ENCODE measurements at regions not wholly inside any gene's neighbourhood (a gene's known extent, or its start where the extent isn't known, plus 50 kb on each side); places are given as distances from the start of the nearest gene placed in this dataset.
"Not testable (repeated sequence)": the region's sequence is repeated elsewhere in the genome, so short reads cannot be mapped to it uniquely, and the experiment has no call there.

DNA sequence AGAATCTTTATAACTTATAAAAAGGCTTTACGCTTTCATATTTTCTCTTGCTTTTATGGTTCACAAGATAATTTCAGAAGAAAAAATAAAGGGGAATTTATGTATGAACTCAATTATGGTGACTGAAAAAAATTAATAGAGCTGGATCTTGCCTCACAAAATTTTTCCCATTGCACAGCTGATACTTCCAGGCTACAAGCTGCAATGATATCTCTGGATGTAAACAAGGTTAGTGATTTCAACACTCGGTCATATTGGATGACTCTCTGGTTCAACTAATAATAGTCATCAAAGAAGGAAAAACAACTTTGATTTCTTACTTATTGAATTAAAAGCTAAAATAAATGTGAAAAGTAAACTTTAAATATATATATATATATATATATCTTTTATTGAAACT lies 868.0 kb downstream of the FAT4 start:
- no peaks in the 10 kb centered on the region for H3K9me2 ChIP-seq (replicated peaks; ENCODE audit: control insufficient read depth, low read length)
- no peaks in the 10 kb centered on the region for H3K9me3 ChIP-seq (ENCODE audit: control insufficient read depth, insufficient read depth, low read length)

GRCh38 chr4:126183206-126183605 lies 868.5 kb downstream of the FAT4 start:
- TF ChIP-seq EZH2phosphoT487 (IDR thresholded peaks at IDR 0.05; ENCODE audit: borderline replicate concordance, low read length) = no peak
- TF ChIP-seq, protein P1, sequence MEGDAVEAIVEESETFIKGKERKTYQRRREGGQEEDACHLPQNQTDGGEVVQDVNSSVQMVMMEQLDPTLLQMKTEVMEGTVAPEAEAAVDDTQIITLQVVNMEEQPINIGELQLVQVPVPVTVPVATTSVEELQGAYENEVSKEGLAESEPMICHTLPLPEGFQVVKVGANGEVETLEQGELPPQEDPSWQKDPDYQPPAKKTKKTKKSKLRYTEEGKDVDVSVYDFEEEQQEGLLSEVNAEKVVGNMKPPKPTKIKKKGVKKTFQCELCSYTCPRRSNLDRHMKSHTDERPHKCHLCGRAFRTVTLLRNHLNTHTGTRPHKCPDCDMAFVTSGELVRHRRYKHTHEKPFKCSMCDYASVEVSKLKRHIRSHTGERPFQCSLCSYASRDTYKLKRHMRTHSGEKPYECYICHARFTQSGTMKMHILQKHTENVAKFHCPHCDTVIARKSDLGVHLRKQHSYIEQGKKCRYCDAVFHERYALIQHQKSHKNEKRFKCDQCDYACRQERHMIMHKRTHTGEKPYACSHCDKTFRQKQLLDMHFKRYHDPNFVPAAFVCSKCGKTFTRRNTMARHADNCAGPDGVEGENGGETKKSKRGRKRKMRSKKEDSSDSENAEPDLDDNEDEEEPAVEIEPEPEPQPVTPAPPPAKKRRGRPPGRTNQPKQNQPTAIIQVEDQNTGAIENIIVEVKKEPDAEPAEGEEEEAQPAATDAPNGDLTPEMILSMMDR (IDR thresholded peaks at IDR 0.05; ENCODE audit: low read depth, low read length, poor library complexity, severe bottlenecking) = no peak
- H3K4me3 ChIP-seq (ENCODE audit: low read length) = no peak overlapping the region
- H3F3A ChIP-seq (ENCODE audit: control insufficient read depth, insufficient read depth) = no peaks in the 10 kb centered on the region
- no peaks in the 10 kb centered on the region for H3K79me2 ChIP-seq (ENCODE audit: control insufficient read depth, low read length)
- H3K9me2 ChIP-seq (replicated peaks; ENCODE audit: control insufficient read depth, low read length) = no peaks in the 10 kb centered on the region
- no peaks in the 10 kb centered on the region for H3K27me3 ChIP-seq (ENCODE audit: control insufficient read depth, low read length)
- no peaks in the 10 kb centered on the region for H3K36me3 ChIP-seq (ENCODE audit: control insufficient read depth, low read length)
- no peaks in the 10 kb centered on the region for H4K20me1 ChIP-seq (ENCODE audit: control insufficient read depth, insufficient read depth, low read depth, low read length)
- H3K4me1 ChIP-seq (ENCODE audit: control insufficient read depth, low read length) = no peaks in the 10 kb centered on the region
- no peak overlapping the region for H3K27ac ChIP-seq (ENCODE audit: low read depth, low read length)
- no peak overlapping the region for H3K4me2 ChIP-seq (ENCODE audit: low read length)
- H3K9me3 ChIP-seq (ENCODE audit: control insufficient read depth, insufficient read depth, low read length) = no peaks in the 10 kb centered on the region

More for the DNA sequence above, 868.0 kb downstream of the FAT4 start:
- Histone ChIP-seq H3K27ac (ENCODE audit: low read depth, low read length) (no peak overlapping the region), H4K20me1 (ENCODE audit: control insufficient read depth, insufficient read depth, low read depth, low read length) (no peaks in the 10 kb centered on the region), H3K4me2 (ENCODE audit: low read length) (no peak overlapping the region), H3K27me3 (ENCODE audit: control insufficient read depth, low read length) (no peaks in the 10 kb centered on the region), H3K36me3 (ENCODE audit: control insufficient read depth, low read length) (no peaks in the 10 kb centered on the region), H3K79me2 (ENCODE audit: control insufficient read depth, low read length) (no peaks in the 10 kb centered on the region), H3F3A (ENCODE audit: control insufficient read depth, insufficient read depth) (no peaks in the 10 kb centered on the region), H3K4me1 (ENCODE audit: control insufficient read depth, low read length) (no peaks in the 10 kb centered on the region), H3K4me3 (ENCODE audit: low read length) (no peak overlapping the region)
- TF ChIP-seq, protein P1 (IDR thresholded peaks at IDR 0.05; ENCODE audit: low read depth, low read length, poor library complexity, severe bottlenecking) = no peak
- no peak for TF ChIP-seq EZH2phosphoT487 (IDR thresholded peaks at IDR 0.05; ENCODE audit: borderline replicate concordance, low read length)

GRCh38 chr4:126191536-126191935 lies 876.8 kb downstream of the FAT4 start:
- no peaks in the 10 kb centered on the region for H4K20me1 ChIP-seq (ENCODE audit: control insufficient read depth, insufficient read depth, low read depth, low read length)
- no peaks in the 10 kb centered on the region for H3K9me2 ChIP-seq (replicated peaks; ENCODE audit: control insufficient read depth, low read length)
- H3K4me3 ChIP-seq (ENCODE audit: low read length) = no peak overlapping the region
- no peaks in the 10 kb centered on the region for H3F3A ChIP-seq (ENCODE audit: control insufficient read depth, insufficient read depth)
- TF ChIP-seq, protein P1 (IDR thresholded peaks at IDR 0.05; ENCODE audit: low read depth, low read length, poor library complexity, severe bottlenecking) = no peak
- TF ChIP-seq EZH2phosphoT487 (IDR thresholded peaks at IDR 0.05; ENCODE audit: borderline replicate concordance, low read length) = no peak
- H3K27me3 ChIP-seq (ENCODE audit: control insufficient read depth, low read length) = no peaks in the 10 kb centered on the region
- H3K36me3 ChIP-seq (ENCODE audit: control insufficient read depth, low read length) = no peaks in the 10 kb centered on the region
- H3K4me2 ChIP-seq (ENCODE audit: low read length) = no peak overlapping the region
- H3K4me1 ChIP-seq (ENCODE audit: control insufficient read depth, low read length) = no peaks in the 10 kb centered on the region
- no peaks in the 10 kb centered on the region for H3K79me2 ChIP-seq (ENCODE audit: control insufficient read depth, low read length)
- H3K9me3 ChIP-seq (ENCODE audit: control insufficient read depth, insufficient read depth, low read length) = no peaks in the 10 kb centered on the region
- no peak overlapping the region for H3K27ac ChIP-seq (ENCODE audit: low read depth, low read length)

- no peaks in the 10 kb centered on the region for H3K9me2 ChIP-seq (replicated peaks; ENCODE audit: control insufficient read depth, low read length)
- no peak overlapping the region for H3K27ac ChIP-seq (ENCODE audit: low read depth, low read length)
- no peaks in the 10 kb centered on the region for H3K27me3 ChIP-seq (ENCODE audit: control insufficient read depth, low read length)
- no peaks in the 10 kb centered on the region for H3K79me2 ChIP-seq (ENCODE audit: control insufficient read depth, low read length)
- no peaks in the 10 kb centered on the region for H3K4me1 ChIP-seq (ENCODE audit: control insufficient read depth, low read length)
- H3F3A ChIP-seq (ENCODE audit: control insufficient read depth, insufficient read depth) = no peaks in the 10 kb centered on the region
- H3K4me3 ChIP-seq (ENCODE audit: low read length) = no peak overlapping the region
- no peaks in the 10 kb centered on the region for H3K36me3 ChIP-seq (ENCODE audit: control insufficient read depth, low read length)
- H3K4me2 ChIP-seq (ENCODE audit: low read length) = no peak overlapping the region
- H4K20me1 ChIP-seq (ENCODE audit: control insufficient read depth, insufficient read depth, low read depth, low read length) = no peaks in the 10 kb centered on the region
- TF ChIP-seq, protein P1 (IDR thresholded peaks at IDR 0.05; ENCODE audit: low read depth, low read length, poor library complexity, severe bottlenecking) = no peak
- no peak for TF ChIP-seq EZH2phosphoT487 (IDR thresholded peaks at IDR 0.05; ENCODE audit: borderline replicate concordance, low read length)
- no peaks in the 10 kb centered on the region for H3K9me3 ChIP-seq (ENCODE audit: control insufficient read depth, insufficient read depth, low read length)
These were observed 877.8 kb downstream of the FAT4 start for GRCh38 chr4:126192506-126192905.

DNA sequence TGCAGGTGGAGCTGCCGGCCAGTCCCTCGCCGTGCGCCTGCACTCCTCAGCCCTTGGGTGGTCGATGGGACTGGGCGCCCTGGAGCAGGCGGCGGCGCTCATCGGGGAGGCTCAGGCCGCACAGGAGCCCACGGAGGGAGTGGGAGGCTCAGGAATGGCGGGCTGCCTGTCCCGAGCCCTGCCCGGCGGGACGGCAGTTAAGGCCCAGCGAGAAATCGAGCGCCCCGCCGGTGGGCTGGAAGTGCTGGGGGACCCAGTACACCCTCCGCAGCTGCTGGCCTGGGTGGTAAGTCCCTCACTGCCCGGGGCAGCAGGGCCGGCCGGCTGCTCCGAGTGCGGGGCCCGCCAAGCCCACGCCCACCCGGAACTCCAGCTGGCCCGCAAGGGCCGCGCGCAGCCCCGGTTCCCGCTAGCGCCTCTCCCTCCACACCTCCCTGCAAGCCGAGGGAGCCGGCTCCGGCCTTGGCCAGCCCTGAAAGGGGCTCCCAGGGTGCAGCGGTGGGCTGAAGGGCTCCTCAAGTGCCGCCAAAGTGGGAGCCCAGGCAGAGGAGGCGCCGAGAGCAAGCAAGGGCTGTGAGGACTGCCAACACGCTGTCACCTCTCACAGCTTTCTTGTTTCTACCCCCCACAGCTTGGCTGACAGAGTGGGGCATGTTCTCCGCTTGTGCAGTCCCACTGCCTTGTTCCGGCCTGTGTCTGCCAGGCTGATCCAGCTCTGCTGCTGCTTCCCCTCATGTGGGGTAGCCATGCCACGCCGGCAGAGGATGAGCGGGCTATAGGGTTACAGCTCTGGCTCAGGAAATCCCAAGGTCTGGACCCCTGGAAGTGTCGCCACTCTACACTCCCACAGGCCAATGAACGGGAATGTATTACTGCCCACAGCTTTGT lies 886.7 kb downstream of the FAT4 start:
- H3K9me2 ChIP-seq (replicated peaks; ENCODE audit: control insufficient read depth, low read length); H3K79me2 ChIP-seq (ENCODE audit: control insufficient read depth, low read length); H3K4me1 ChIP-seq (ENCODE audit: control insufficient read depth, low read length); H3F3A ChIP-seq (ENCODE audit: control insufficient read depth, insufficient read depth); H3K27ac ChIP-seq (ENCODE audit: low read depth, low read length); H3K9me3 ChIP-seq (ENCODE audit: control insufficient read depth, insufficient read depth, low read length); H3K4me3 ChIP-seq (ENCODE audit: low read length); H4K20me1 ChIP-seq (ENCODE audit: control insufficient read depth, insufficient read depth, low read depth, low read length); H3K4me2 ChIP-seq (ENCODE audit: low read length); H3K27me3 ChIP-seq (ENCODE audit: control insufficient read depth, low read length); H3K36me3 ChIP-seq (ENCODE audit: control insufficient read depth, low read length): not testable (repeated sequence)
